GM12865 (cell line): ENCODE measurements at regions not wholly inside any gene's neighbourhood (a gene's known extent, or its start where the extent isn't known, plus 50 kb on each side); places are given as distances from the start of the nearest gene placed in this dataset.

Experiments used
- DNase-seq: peaks from one replicate; pipeline ENCODE4 v3.0.0; 2010; ENCODE audit warnings: low read depth
- H3K4me3 ChIP-seq: 2 replicates; pipeline ENCODE4 v1.5.1; 2011; ENCODE audit warnings: mild to moderate bottlenecking, low read depth, low read length, control low read depth
- CTCF ChIP-seq: IDR thresholded peaks from 2 replicates; pipeline ENCODE4 v1.5.1; 2011; ENCODE audit warnings: low read length, control low read depth, low read depth, inconsistent platforms; ENCODE audit not compliant: insufficient read depth; ENCODE audit errors: missing control alignments

DNA sequence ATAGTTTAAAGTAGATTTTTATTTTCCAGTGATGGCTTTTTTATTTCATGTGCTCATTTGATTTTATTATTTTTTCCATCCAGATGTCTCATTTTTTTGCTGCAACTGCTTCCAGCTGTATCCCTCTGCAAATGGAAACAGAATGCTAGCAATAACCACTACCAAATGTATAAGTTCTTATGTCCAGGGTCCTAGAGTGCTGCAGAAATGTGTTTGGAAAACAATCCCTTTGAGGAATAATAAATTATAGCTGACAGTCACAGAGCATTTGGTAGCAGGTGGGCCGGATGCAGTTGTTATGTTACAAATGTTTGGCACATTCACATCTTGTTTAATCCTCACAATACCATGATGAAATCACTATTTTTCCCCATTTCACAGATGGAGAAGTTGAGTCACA is 300.7 kb upstream of the PDGFD start:
- no peak for TF ChIP-seq CTCF

GRCh38 chr11:104462341-104462740 is 298.4 kb upstream of the PDGFD start:
- no peak overlapping the region for H3K4me3 ChIP-seq
- no peak for DNase-seq
- TF ChIP-seq CTCF, result no peak

More for the DNA sequence above, 300.7 kb upstream of the PDGFD start:
- no peak overlapping the region for H3K4me3 ChIP-seq
- DNase-seq, result no peak

DNA sequence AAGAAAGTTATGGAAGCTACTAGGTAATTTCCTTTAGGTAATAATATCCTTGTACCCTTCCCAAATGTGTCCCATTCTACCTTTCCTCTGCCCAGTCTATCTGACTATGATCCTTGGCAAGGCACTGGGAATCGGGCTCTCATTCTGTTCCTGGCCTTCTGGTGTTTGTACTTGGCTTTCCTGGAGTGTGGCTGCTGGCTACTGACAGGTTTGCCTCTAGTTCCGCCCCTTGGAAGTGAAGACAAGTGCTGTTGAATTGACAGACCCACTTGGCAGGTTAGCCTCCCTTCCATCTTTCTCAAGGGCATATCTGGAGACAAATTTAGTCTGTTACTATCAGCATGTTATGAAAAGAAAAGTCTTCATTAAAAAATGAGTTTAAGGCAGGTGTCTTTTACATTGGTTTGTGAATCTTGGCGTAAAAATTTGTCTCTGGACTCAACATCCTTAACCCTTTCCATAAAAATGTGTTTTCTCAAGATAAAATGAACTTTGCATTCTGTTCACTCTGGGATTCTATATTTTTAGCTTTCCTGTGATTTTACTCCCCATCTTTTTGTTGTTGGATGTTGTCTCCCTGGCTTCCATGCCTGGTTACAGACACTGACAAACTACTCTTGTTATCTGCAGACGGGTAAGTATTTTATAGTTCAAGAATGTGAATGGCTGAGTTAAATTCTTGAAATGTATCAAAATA is 287.4 kb upstream of the PDGFD start:
- H3K4me3 ChIP-seq, result no peak overlapping the region
- no peak for TF ChIP-seq CTCF
- DNase-seq, result no peak

DNA sequence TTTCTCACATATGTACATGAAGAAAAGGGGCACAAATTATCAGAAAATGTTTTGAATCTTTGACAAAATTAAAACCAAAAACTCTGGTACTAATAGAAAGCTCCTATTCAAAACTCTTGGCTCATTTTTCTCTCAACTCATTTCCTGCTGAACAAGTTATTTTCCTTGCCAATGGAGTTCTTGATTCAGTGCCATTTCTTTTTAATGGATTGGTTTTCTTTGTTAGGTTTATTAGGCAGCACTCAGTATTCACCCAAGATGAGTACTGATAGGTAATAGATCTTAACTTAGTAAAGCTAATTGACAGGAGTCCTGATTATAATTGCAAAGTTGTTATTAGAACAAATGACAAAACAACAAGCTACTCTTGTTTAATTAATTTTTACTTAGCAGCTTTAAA is 279.4 kb upstream of the PDGFD start:
- no peak for TF ChIP-seq CTCF
- H3K4me3 ChIP-seq, result no peak overlapping the region

DNA sequence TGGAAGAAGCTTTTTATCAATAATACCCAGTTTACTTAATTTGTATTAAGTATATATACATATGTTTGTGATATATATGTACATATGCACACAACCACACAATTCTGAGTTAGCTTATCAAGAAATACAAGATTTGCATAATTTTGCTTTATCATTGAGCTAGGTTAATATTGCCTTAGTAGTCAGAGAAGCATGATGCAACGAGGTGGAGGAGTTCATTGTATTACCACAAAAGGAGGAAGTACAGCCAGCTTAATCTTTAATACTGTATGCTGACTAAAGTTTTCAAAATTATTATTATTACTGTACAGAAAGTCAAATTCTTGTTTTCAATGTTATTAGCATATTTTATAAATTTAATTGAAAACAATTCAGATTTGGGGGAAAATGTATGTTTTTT is 278.4 kb upstream of the PDGFD start:
- no peak overlapping the region for H3K4me3 ChIP-seq

More for the DNA sequence above, 279.4 kb upstream of the PDGFD start:
- DNase-seq, result no peak

DNA sequence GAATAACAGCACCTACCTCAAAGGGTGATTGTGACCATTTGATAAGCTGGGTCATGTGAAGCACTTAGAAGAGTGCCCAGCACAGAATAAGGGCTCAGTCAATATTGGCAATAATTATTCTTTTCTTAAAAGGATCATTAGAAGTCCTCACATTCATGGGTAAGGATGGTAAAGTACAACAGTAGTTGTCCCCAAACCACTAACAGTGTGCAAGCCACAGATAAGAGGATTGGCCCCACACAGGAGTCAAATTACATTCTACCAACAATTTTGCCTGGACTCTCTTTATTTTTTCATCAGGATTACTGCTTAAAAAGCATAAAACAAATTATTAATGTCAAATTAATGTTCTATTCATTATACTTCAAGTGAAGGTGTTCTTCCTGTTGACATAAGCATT is 271.5 kb upstream of the PDGFD start:
- no peak for DNase-seq
- no peak for TF ChIP-seq CTCF
- H3K4me3 ChIP-seq, result no peak overlapping the region

More for the DNA sequence above, 278.4 kb upstream of the PDGFD start:
- TF ChIP-seq CTCF, result no peak
- no peak for DNase-seq

GRCh38 chr11:104433751-104434150 is 269.8 kb upstream of the PDGFD start:
- TF ChIP-seq CTCF, result no peak
- H3K4me3 ChIP-seq, result no peak overlapping the region
- no peak for DNase-seq
